GM10266 (cell line): ENCODE measurements at regions not wholly inside any gene's neighbourhood (a gene's known extent, or its start where the extent isn't known, plus 50 kb on each side); places are given as distances from the start of the nearest gene placed in this dataset.

Experiments
- DNase-seq: peaks from one replicate; pipeline ENCODE4 v3.0.0; 2012; ENCODE audit errors: extremely low spot score
- CTCF ChIP-seq: IDR thresholded peaks from 2 replicates; pipeline ENCODE4 v1.5.1; 2012; ENCODE audit warnings: mild to moderate bottlenecking, low read depth; ENCODE audit not compliant: control insufficient read depth, insufficient read depth; ENCODE audit errors: missing control alignments

GRCh38 chr15:95911570-95912279, 418.8 kb upstream of the NR2F2 start:
- no peak for DNase-seq

DNA sequence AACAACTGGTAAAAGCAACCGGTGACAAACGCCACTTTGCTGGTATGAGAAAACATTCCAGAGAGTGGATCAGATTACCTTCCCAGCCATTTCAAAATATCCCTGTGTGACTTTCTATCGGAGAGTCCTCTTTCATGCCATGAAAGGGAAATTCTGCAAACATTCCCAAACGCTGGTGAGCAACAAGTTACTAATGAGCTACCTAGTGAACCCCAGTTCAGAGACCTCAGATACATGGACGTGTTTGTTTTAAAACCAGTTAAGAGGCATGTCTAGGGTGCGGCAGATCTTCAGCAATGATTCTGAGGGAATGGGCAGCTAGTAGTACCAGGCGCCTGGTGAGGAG, 418.2 kb upstream of the NR2F2 start:
- no peak for TF ChIP-seq CTCF
- no peak for DNase-seq

More at GRCh38 chr15:95911570-95912279, 418.8 kb upstream of the NR2F2 start:
- TF ChIP-seq CTCF, result no peak

DNA sequence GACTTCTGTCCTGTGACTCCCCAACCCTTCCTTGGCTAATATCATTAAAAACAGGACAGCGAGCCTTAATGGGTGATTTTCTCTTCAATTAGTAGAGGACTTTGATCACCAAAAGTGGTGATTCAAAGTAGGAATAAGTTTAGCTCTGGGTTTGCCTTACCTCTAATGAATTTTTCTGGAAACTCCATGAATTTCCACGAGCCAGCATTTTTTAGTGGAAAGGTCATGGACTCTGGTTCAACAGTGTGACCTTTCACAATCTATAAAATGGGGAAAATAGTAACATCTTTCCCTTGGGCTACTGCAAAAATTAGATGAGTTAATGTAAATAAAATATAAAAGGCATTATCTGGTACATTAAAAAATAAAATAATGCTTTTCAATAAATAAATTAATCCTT, 417.8 kb upstream of the NR2F2 start:
- DNase-seq, result no peak
- TF ChIP-seq CTCF, result no peak

GRCh38 chr15:95916568-95916967, 413.9 kb upstream of the NR2F2 start:
- TF ChIP-seq CTCF, result no peak
- DNase-seq, result no peak

DNA sequence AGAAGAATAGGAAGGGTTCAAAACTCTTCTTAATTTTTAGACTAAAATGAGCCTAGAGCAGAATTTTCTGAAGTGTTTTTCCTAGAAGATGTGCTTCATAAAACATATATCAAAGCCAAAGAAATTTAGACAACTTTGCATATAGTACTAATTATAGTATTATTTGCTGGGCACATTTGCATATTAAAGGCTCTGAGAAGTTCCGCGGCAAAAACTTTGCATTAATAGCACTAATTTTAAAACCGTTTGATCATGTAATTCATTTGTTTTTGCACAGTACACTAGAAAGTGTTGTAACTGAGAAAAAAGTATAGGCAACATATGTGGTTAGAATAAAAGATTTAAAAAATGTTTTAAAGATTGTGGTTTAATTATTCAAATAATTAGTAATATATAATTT, 412.0 kb upstream of the NR2F2 start:
- TF ChIP-seq CTCF, result no peak
- DNase-seq, result no peak

DNA sequence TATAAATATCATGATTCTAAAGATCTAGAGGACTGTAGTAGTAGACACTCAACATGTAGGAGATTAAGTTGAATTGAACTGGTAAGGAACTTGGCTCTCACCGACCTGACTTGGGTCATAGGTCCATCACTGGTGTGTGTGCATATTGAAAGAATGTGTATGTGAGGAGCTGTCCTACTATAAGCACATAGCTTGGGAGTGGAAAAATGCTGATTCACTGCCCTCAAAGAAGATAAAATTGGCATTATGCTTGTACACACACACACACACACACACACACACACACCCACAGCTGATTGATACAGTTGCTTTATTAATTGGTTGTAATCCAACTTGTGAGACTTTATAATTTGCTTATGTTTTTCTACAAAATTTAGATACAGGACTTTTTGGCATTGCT, 411.0 kb upstream of the NR2F2 start:
- no peak for DNase-seq
- TF ChIP-seq CTCF, result no peak

- no peak for DNase-seq
- no peak for TF ChIP-seq CTCF
Measured at GRCh38 chr15:95921404-95921803, 409.1 kb upstream of the NR2F2 start.
